ENCODE measurements at regions not wholly inside any gene's neighbourhood (a gene's known extent, or its start where the extent isn't known, plus 50 kb on each side); places are given as distances from the start of the nearest gene placed in this dataset.

DNA sequence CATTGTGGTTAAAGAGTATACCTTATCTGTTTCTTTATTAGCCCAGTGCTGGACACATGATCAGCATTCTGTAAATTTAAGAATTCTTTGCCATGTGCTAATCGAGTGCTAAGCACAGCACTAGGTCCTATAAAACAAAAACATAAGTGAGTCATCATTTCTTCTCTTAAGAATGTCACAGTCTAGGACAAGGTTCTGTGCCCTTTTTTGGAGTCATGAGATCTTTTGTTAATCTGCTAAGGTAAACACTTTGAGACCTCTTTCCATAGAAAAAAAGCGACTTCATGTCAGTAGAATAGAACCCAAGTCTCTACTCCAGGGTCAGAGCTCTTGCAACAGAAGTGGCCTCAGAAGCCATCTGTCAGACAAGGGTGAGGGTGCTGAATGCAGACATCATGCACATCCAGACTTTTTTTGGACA is 70.0 kb upstream of the NFIA start:
- Histone ChIP-seq H3K27me3 (ENCODE audit: insufficient read depth, low read length) (no peaks in the 10 kb centered on the region), H3K14ac (ENCODE audit: insufficient read depth, low read length) (no peak overlapping the region), H2BK5ac (ENCODE audit: insufficient read length, low read length) (no peak overlapping the region), H3K4ac (ENCODE audit: low read depth, low read length) (no peak overlapping the region), H3K4me1 (ENCODE audit: insufficient read depth, low read length) (peaks cover 4% of the 10 kb centered on the region; the same call in 1 of the 2 replicates), H3K18ac (ENCODE audit: insufficient read length, low read depth, low read length) (no peak overlapping the region), H2AFZ (ENCODE audit: low read length) (no peak overlapping the region), H3K23me2 (ENCODE audit: insufficient read length, low read depth, low read length, poor library complexity, severe bottlenecking) (no peaks in the 10 kb centered on the region), H2BK120ac (ENCODE audit: low read depth, low read length, poor library complexity, severe bottlenecking) (no peak overlapping the region), H2BK12ac (ENCODE audit: insufficient read length, low read depth, low read length) (no peak overlapping the region), H4K91ac (ENCODE audit: insufficient read length, low read depth, low read length) (no peak overlapping the region), H2BK20ac (ENCODE audit: low read depth, low read length, poor library complexity, severe bottlenecking) (no peak overlapping the region), H2BK15ac (ENCODE audit: low read depth, low read length) (no peak overlapping the region), H3K23ac (ENCODE audit: insufficient read length, low read depth, low read length) (no peak overlapping the region), H4K5ac (ENCODE audit: insufficient read length, low read depth, low read length) (no peak overlapping the region), H3K9ac (ENCODE audit: extremely low read depth, insufficient read length, low read length) (no peak overlapping the region), H3K27ac (ENCODE audit: insufficient read length, low read depth, low read length) (no peak overlapping the region), H3K9me3 (ENCODE audit: control insufficient read depth, low read depth, low read length) (no peaks in the 10 kb centered on the region), H2AK5ac (ENCODE audit: insufficient read length, low read length) (no peak overlapping the region), H3T11ph (ENCODE audit: low read length) (no peak overlapping the region), H4K20me1 (ENCODE audit: control insufficient read depth, insufficient read depth, insufficient read length) (no peaks in the 10 kb centered on the region), H4K8ac (replicated peaks; ENCODE audit: insufficient read length, low read depth, low read length) (no peak overlapping the region), H3K56ac (ENCODE audit: insufficient read length, low read depth, low read length) (no peak overlapping the region), H3K4me2 (ENCODE audit: insufficient read depth, insufficient read length, low read length) (no peak overlapping the region), H3K79me2 (ENCODE audit: insufficient read depth, low read length) (no peaks in the 10 kb centered on the region), H3K79me1 (ENCODE audit: insufficient read depth, low read depth, low read length, poor library complexity, severe bottlenecking) (no peaks in the 10 kb centered on the region)
- Mint-ChIP-seq H3K4me1 (peaks cover 22 to 34% of the 10 kb centered on the region in 2 experiments), H3K27ac (no peak overlapping the region), H3K4me3 (no peak overlapping the region), H3K27me3 (ENCODE audit: low read depth) (peaks cover 3% of the 10 kb centered on the region), H3K36me3 (ENCODE audit: insufficient read depth in 1 of 3, low read depth in 3 of 3) (no peaks in the 10 kb centered on the region), H3K9me3 (no peaks in the 10 kb centered on the region)
- WGBS (ENCODE audit: extremely low coverage, insufficient read length, low lambda C conversion rate), result no CpG with 5 or more reads among the region's 2 CpGs
- TF ChIP-seq, protein P1, sequence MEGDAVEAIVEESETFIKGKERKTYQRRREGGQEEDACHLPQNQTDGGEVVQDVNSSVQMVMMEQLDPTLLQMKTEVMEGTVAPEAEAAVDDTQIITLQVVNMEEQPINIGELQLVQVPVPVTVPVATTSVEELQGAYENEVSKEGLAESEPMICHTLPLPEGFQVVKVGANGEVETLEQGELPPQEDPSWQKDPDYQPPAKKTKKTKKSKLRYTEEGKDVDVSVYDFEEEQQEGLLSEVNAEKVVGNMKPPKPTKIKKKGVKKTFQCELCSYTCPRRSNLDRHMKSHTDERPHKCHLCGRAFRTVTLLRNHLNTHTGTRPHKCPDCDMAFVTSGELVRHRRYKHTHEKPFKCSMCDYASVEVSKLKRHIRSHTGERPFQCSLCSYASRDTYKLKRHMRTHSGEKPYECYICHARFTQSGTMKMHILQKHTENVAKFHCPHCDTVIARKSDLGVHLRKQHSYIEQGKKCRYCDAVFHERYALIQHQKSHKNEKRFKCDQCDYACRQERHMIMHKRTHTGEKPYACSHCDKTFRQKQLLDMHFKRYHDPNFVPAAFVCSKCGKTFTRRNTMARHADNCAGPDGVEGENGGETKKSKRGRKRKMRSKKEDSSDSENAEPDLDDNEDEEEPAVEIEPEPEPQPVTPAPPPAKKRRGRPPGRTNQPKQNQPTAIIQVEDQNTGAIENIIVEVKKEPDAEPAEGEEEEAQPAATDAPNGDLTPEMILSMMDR (conservative IDR thresholded peaks at IDR 0.05), result no peak
- no peak for DNase-seq
